GM18498 (cell line): ENCODE measurements at regions not wholly inside any gene's neighbourhood (a gene's known extent, or its start where the extent isn't known, plus 50 kb on each side); places are given as distances from the start of the nearest gene placed in this dataset.

Source experiments
- ATAC-seq: cut with Tn5 transposase; IDR thresholded peaks from one replicate; pipeline ENCODE4 v1.9.1; 2021; ENCODE audit warnings: mild to moderate bottlenecking, moderate library complexity; ENCODE audit not compliant: unreplicated experiment

DNA sequence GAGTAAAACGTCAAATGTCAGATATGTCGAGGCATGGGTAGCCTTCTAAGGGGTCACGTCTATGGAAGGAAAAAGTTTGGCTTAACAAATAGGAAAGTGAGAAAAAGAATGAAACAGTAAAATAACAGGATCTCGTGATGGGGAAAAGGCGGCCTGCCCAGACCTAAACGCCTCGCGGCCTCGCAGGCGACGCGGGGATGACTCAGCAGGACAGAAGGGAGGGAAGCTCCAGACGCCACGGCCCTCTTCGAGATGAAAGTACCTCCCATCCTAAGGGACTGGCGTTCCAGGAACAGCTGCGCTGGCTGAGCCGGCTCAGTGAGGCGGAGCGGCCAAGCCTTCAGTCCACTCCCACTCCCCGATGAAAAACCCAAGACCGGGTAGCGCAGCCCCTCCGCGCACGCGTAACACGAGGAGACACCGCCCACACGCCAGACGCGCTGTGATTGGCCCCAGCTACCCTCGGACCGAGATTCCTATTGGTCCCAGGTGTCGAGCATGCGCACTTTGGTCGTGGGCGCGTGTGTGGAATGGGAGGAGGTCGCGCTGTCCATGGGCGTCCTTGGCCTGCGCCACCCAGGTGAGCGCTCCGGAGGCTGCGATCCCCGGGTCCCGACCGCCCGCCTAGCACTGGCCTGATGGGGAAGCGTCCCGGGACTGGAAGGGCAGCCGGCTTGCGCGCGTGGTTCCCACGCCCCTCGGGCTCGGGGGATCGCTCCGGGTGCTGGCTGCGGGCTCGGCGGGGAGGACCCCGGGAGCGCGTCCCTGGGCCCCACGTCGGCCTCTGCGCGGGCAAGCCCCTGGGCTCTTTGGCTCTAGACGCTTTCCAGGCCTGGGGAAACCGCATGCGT lies 588.5 kb downstream of the MTRR start:
- peak; percentile 95 for ATAC-seq

DNA sequence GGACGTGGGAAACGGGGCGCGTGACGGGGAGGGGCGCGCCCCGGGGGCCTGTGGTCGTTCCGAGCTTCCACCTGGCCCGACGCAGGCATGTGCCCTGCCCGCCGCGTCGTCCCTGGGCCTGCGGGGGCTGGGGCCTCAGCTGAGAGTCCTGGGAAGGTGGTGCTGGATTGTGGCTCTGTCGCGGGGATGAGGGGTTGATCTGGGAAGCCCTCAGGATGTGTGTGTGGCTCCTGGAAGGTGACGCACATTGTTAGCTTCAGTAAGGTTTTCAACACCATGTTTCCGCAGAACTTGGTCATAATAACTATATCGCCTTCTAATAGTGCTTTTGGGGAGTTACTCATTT lies 589.1 kb downstream of the MTRR start:
- peak; percentile 19 for ATAC-seq

DNA sequence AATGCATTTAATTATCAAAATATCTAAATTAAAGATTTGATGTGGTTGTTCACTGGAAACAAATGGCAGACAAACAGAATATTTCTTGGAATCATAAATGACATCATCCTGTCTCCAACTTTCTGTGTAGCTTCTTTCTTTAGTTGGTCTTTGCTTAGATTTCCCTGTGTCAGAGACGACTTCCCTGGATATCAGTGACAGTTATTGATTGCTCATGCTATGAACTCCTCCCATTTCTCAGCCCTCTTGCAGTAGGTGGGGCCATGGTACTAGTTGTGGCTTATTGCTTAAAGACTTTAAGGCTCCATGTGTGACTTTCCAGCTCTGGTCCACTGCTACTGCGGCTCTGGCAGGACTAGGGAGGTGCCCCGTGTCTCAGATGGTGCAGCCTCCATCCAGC lies 592.6 kb downstream of the MTRR start:
- no peak for ATAC-seq

DNA sequence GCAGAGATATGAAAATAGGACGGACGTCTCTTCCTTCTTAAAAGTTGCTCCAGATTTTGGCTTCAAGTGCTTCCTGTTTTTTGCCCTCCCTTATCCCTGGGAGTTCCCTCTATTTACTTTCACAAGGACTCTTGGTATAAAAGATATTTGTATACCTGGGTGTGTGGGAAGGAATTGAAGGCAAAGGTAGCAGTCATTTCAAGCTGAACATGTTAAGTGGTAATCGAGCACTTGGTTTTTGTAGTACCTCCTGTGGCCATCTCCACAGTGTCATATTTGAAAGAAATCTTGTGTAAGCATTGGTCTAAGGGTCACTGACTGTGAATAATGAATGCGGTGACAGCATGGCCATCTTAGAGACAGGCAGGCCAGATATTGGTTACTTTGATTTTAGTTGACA lies 593.6 kb downstream of the MTRR start:
- ATAC-seq, result no peak

DNA sequence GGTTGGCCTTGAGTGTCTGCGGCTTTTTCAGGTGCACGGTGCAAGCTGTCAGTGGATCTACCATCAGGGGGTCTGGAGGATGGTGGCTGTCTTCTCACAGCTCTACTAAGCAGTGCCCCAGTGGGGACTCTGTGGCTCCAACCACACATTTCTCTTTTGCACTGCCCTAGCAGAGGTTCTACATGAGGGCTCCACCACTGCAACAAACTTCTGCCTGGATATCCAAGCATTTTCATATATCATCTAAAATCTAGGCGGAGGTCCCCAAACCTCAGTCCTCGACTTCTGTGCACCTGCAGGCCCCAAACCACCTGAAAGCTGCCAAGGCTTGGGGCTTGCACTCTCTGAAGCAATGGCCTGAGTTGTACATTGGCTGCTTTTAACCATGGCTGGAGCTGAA lies 601.5 kb downstream of the MTRR start:
- no peak for ATAC-seq

DNA sequence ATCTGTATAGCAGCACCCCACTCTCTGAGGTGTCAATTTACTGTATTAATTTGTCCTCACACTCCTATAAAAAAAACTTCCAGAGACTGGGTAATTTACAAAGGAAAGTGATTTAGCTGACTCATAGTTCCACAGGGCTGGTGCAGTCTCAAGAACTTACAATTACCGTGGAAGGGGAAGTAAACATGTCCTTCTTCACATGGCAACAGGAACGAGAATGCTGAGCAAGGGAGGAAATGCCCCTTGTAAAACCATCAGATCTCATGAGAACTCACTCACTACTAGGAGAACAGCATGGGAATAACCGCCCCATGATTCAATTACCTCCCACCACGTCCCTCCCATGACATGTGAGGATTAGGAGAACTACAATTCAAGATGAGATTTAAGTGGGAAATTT lies 602.6 kb downstream of the MTRR start:
- no peak for ATAC-seq

DNA sequence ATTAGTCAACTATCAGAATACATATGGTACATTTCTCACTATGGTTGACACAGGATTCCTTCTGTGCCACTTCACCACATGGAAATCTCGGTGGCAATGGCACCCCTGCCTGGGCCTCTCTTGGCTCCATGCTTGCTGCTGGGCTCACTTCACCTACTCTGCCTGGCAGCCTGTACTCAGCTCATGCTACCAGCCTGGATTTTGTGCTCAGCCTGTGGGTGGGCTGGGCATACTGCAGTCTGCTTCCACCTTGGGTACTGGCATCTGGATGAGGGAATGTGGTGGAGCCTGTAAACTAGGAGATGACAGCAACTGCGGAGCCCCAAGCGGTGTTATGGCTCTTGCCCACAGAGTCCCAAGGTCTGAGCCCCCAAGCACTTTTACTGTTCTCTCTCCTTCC lies 604.1 kb downstream of the MTRR start:
- no peak for ATAC-seq

DNA sequence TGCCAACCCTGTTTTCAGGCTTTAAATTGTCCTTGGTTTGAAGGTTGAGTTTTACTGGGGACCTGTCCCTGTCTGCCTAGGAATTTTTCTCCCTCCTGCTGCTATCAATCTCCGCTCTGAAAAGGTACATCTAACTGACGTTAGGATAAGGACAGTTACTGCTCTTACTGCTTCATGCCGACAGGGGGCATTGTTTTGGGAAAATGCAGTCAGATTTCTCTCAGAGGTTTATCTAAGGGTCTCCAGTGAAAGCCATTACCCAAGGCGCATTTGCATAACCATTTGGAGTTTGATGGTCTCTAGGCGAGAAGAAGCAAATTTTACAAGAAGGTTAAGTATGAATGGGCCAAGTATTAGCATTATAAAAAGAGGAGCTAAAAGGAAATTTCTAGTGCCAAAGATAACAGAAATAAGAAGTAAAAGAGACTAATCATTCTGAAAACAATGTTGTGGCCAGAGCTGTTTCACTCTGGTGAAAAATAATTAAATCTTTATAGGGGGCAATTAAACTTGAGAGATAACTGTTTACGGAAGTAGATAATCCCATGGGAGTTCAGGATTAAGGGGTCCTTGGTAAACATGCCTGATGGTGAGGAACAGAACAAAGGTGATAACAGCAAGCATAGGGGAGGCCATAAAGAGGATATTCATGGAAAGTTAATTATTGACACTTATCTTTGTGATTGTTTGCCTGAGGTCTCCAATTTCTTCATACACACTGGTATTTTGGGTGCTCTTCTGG lies 605.0 kb downstream of the MTRR start:
- no peak for ATAC-seq

DNA sequence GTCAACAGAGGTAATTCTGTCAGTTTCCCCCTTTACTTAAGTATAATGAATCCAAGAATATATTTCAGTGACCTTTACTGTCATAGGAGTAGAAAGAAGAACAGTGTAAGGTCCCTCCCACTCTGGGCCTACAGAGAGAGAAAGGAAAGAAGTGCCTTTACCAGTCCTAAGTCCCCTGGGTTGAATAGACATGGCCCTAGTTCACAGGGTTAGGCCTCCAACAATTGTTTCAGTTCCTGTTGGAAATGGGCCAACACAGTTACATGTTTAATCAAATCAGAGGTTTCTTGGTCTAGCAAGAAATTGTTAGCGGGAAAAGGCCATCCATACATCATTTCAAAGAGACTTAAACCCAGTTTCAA lies 605.6 kb downstream of the MTRR start:
- no peak for ATAC-seq

DNA sequence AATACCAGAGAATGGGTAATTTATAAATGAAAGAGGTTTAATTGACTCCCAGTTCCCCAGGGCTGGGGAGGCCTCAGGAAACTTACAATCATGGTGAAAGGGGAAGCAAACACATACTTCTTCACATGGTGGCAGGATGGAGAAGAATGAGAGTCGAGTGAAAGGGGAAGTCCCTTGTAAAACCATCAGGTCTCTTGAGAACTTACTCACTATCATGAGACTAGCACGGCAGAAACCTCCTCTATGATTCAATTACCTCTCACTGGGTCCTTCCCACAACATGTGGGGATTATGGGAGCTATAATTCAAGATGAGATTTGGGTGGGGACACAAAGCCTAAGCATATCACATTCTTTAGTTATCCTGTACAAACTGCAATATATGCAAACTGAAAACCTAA lies 609.4 kb downstream of the MTRR start:
- no peak for ATAC-seq

DNA sequence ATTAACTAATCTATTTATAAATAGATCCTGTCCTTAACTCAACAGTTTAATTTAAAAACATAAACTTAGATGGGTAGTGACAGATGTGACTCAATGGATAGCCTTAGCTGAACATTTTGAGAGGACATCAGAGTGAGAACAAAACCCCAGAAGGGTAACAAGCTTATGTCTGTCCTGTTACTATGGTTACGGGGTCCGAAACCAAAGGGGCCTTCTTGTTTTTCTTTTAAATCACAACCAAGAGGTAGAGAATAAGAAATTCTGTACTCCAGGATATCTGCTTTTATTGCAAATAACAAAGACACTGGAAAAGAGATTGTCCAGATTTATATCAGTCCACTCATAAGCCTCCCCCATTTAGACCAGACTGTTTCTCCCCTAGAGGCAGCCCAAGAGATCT lies 612.1 kb downstream of the MTRR start:
- no peak for ATAC-seq

DNA sequence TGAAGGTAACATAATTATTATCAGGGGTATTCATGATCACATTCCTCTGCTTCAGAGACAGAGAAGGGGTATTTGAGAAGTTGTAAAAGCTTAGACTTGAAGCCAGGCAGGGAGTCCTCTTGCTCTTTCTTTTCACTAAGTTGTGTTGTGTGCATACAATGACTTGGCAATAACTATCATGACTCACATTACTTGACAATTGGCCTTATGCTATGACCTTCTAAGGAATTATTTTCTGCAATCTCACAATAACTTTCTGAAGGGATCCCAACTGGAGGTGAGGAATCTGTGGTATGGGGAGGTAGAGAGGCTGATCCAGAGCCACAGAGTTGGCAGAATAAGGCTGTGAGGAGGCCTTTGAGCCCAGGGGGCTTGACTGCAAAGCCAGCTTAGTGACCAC lies 622.3 kb downstream of the MTRR start:
- no peak for ATAC-seq

DNA sequence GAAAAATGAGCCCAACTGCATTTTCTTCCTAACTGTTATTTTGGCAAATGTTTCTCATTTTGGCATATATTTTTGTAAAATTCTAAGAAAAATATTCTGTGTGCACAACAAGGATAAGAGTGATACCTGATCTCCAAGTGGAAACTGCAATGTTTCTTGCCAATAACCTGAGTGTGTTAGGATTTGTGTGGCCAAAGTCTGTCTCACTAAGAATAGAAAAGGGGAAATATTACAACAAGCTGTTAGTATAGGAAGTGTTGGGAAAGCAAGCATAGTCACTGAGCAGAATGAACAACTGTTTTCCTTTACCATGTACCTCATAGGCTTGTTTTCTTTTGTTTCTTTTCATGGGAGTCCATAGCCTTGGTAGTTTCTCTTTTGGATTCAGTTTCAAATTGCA lies 624.2 kb downstream of the MTRR start:
- no peak for ATAC-seq

DNA sequence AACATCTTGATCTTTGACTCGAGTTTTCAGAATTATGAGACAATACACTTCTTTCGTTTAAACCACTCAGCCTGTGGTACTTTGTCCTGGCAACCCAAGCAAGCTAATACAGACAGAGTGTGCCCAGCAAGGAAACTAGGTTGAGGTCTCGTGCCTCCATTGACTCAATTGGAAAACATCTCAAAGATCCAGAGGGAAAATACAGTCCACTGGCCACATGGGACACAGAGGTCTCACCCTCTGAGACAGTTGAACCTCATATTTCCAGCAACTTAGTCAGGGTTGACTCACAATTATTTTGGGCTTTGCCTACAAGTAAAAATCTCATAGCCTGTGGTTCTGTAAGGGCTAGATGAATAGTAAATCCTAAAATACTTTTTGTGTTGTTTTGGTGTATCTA lies 631.5 kb downstream of the MTRR start:
- no peak for ATAC-seq

DNA sequence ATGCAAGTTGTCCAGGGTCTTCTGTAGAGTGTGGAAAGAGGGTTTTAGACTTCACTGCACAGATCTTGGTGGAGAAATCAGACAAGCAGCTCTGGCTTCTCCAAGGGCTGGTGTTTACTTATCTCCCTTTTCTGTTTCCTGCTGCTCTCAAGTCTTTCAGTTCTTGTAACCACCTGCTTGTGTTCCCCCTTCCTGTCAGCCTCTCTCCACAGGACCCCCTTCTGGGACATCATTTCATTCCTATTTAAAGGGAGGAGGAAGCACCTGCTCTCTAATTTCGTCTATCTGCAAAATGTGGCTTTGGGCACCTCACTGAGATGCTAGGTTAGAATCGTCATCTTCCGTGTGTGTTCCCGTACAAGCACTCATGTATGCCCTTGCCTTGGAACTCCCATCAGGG lies 636.2 kb downstream of the MTRR start:
- ATAC-seq, result no peak

DNA sequence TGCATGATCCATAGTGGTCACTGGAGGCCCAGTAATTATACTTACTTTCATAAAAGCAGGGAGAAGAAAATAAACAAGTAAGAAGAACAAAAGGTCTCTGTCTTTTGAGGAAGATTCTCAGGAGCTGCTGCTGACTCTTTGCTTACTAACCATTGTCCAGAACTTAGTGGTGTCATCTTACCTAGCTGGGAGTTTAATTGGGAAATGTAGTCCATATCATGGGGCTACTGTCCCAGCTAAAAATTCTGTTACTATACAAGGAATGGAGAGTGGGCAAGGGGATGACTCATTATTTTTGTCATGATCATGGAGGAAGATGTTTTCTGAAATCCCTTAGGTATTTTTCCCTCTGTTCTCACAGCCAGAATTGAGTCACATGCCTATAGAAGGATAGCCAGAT lies 639.3 kb downstream of the MTRR start:
- no peak for ATAC-seq

DNA sequence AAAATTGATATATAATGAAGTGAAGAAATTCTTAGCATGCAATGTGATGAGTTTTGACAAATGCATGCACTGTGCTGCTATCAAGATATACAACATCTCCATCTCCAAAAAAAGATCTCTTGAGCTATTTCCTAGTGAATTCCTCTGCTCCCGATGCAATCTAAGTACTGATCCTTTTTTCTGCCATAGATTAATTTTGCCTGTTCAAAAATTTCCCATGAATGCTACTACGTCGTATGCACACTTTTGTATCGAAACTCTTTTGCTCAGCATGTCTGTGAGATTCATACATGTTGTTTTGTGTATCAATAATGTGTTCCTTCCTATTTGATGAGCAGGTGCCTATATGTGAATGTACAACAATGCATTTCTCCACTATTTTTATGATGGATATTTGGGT lies 647.4 kb downstream of the MTRR start:
- ATAC-seq, result no peak

DNA sequence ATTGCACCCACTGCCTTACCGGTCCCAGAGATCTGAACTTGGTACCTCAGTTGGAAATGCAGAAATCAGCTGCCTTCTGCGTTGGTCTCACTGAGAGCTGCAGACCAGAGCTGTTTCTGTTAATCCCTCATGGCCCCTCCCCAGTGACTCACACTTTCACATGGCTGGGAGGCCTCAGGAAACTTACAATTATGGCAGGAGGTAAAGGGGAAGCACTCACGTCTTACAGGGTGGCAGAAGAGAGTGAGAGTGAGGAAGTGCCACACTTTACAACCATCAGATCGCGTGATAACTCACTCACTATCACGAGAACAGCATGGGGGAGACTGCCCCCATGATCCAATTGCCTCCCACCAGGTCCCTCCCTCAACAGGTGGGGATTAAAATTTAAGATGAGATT lies 648.5 kb downstream of the MTRR start:
- ATAC-seq, result no peak

DNA sequence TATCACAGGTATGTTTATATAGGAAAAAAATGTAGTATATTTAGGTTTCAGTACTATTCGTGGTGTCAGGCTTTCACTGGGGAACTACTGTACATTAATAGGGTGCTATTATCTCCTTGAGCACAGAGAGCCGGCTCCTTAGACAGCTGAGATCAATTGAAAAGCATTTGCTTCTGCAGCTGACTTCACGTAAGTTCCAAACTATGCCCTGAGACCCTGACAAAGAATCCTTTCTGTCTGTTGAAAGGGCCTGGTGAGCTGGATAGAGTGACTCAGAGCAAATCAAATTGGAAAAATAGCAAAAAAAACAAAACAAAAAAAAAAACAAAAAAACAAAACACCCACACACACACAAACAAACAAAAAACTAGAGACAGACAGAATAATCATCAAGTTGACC lies 652.0 kb downstream of the MTRR start:
- ATAC-seq, result no peak

DNA sequence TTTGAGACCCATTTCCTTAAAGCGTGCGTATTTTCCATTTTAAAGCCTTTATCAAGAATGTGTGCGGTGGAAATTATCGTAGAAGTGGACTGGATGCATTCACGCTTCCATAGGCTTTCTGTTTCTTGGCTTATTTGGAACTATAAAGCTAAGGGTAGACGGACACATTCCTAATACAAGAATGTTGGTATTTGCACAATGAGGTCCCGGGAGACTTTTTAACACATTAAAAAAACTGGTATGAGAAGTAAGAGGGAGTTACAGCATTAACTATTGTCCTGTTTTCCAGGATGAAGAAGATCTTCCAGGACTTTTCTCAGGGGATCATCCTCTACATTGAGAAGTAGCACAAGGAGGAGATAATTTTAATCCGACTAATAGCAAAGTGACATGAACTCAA lies 653.0 kb downstream of the MTRR start:
- ATAC-seq, result no peak

DNA sequence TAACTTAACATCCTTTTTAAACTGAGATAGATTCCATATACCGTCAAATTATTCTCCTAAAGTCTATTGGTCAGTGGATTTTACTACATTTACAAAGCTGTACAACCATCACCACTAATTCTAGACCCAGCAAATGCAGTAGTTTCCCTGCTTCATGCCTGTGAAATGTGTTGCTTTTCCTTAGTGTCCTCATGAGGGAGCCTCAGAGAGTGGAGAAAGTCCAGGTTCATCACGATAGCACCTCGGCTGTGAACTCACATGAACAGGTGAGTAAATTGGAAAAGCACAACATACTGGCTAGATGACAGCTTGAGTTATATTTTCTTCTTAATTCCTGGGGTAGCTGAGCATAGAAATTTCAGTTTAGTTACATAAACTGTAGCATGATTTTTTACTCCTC lies 653.7 kb downstream of the MTRR start:
- ATAC-seq, result no peak

DNA sequence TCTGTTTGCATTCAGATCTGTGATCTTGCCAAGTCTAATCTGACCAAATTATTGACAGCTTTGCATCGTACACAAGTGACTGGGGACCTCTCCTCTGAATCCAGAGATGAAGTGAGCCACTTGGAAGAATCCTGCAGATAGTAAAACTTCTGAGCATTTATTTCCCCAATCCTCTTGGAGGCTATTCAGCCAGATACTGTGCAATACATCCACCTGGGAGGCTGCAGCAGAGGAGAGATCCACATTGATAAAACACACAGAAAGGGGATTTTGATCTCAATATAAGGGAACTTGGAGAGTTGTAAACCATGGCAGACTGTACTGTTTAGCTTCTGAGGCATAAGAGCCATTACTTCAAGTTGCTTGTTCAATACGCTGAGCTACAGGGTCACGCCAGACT lies 654.6 kb downstream of the MTRR start:
- no peak for ATAC-seq

DNA sequence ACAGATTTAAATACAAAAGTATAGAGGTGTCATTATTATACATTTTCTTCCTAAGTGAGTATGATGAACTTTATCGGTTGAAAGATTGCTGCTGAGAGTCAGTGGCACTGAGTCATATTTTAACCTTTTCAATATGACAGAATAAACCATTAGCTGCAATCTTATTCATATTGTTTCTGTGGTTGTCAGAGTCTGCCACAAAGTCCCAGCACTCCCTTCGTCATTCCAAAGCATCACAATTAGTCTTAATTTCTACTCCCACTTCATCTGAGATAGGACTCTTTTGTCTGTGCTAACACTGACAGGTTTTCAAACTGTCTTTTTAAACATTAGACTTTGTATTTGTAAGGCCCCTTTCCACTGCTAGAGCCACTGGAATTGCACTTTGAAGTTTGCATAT lies 656.9 kb downstream of the MTRR start:
- no peak for ATAC-seq
